SU-DHL-6 (cell line): ENCODE measurements at regions not wholly inside any gene's neighbourhood (a gene's known extent, or its start where the extent isn't known, plus 50 kb on each side); places are given as distances from the start of the nearest gene placed in this dataset.

Experiments
- H2AFZ ChIP-seq: fragments of 200-600 bp; sonication (generic); 2 replicates; pipeline ENCODE4 v1.6.1; 2014; ENCODE audit warnings: low read depth, mild to moderate bottlenecking, moderate library complexity, mixed read lengths, antibody characterized with exemption, low read length; ENCODE audit not compliant: severe bottlenecking
- H3F3A ChIP-seq: fragments of 200-600 bp; shearing (Covaris generic); 2 replicates; pipeline ENCODE4 v1.6.0; 2016; ENCODE audit warnings: antibody characterized with exemption, mild to moderate bottlenecking; ENCODE audit not compliant: insufficient read depth
- H3K27ac ChIP-seq: fragments of 200-600 bp; sonication (generic); 2 replicates; pipeline ENCODE4 v1.5.1; 2016; ENCODE audit warnings: low read depth, mild to moderate bottlenecking, low read length, moderate library complexity, mixed read lengths
- H3K27me3 ChIP-seq: fragments of 200-600 bp; sonication (generic), shearing (Covaris generic); 2 replicates; pipeline ENCODE4 v1.6.0; 2014; ENCODE audit warnings: mild to moderate bottlenecking, low read length
- H3K36me3 ChIP-seq: fragments of 200-600 bp; sonication (generic); 2 replicates; pipeline ENCODE4 v1.6.1; 2014; ENCODE audit warnings: mild to moderate bottlenecking, low read length, mixed read lengths
- H3K4me2 ChIP-seq: fragments of 300-600, 200-600 bp; shearing (Covaris generic), sonication (generic); 2 replicates; pipeline ENCODE4 v1.6.0; 2014; ENCODE audit warnings: low read length, low read depth, mild to moderate bottlenecking; ENCODE audit not compliant: poor library complexity, severe bottlenecking
- H3K4me3 ChIP-seq: fragments of 200-600 bp; sonication (generic); 2 replicates; pipeline ENCODE4 v1.5.1; 2014; ENCODE audit warnings: antibody characterized with exemption, low read length, mild to moderate bottlenecking, mixed read lengths; ENCODE audit not compliant: insufficient read depth, poor library complexity, severe bottlenecking
- H3K79me2 ChIP-seq: fragments of 200-600 bp; sonication (generic); 2 replicates; pipeline ENCODE4 v1.6.1; 2014; ENCODE audit warnings: mild to moderate bottlenecking, low read length, moderate library complexity; ENCODE audit not compliant: insufficient read depth
- H3K9ac ChIP-seq: fragments of 200-600 bp; sonication (generic); 2 replicates; pipeline ENCODE4 v1.7.0; 2014; ENCODE audit warnings: mild to moderate bottlenecking, low read length
- H3K9me2 ChIP-seq: fragments of 200-600 bp; sonication (generic); replicated peaks from 2 replicates; pipeline ENCODE4 v1.6.1; 2014; ENCODE audit warnings: low read length; ENCODE audit not compliant: insufficient read depth
- H3K9me3 ChIP-seq: fragments of 200-600 bp; sonication (generic); 2 replicates; pipeline ENCODE4 v1.6.1; 2014; ENCODE audit warnings: low read length, mixed read lengths; ENCODE audit not compliant: insufficient read depth
- H4K20me1 ChIP-seq: fragments of 200-600 bp; sonication (generic); 2 replicates; pipeline ENCODE4 v1.6.1; 2014; ENCODE audit warnings: low read depth, mild to moderate bottlenecking, antibody characterized with exemption, low read length, moderate library complexity, mixed read lengths
- CTCF ChIP-seq: fragments of 200-600 bp; sonication (generic); IDR thresholded peaks from one replicate; pipeline ENCODE4 v1.5.1; 2017; ENCODE audit warnings: antibody characterized with exemption, mild to moderate bottlenecking, low read length, moderate library complexity; ENCODE audit not compliant: insufficient read depth, poor library complexity, severe bottlenecking
- EZH2phosphoT487 ChIP-seq: fragments of 200-600 bp; sonication (generic), shearing (Covaris generic); conservative IDR thresholded peaks from 2 replicates; pipeline ENCODE4 v1.6.1; 2018; ENCODE audit warnings: mild to moderate bottlenecking, antibody characterized with exemption, low read length, moderate library complexity, mixed read lengths

GRCh38 chr13:22761709-22762108, 419.1 kb upstream of the SGCG start:
- Histone ChIP-seq H3K9ac (no peak overlapping the region), H3K4me2 (no peak overlapping the region), H3K27me3 (no peaks in the 10 kb centered on the region), H4K20me1 (no peaks in the 10 kb centered on the region), H3K36me3 (no peaks in the 10 kb centered on the region), H3K27ac (no peak overlapping the region), H3K9me2 (no peaks in the 10 kb centered on the region), H3K9me3 (no peaks in the 10 kb centered on the region), H3K79me2 (no peaks in the 10 kb centered on the region), H3F3A (no peaks in the 10 kb centered on the region), H3K4me3 (no peak overlapping the region), H2AFZ (no peak overlapping the region)
- TF ChIP-seq EZH2phosphoT487 (no peak), CTCF (no peak)

GRCh38 chr13:22765547-22765946, 415.2 kb upstream of the SGCG start:
- H3K27me3 ChIP-seq, result no peaks in the 10 kb centered on the region
- H3K79me2 ChIP-seq, result no peaks in the 10 kb centered on the region
- no peak for TF ChIP-seq CTCF
- TF ChIP-seq EZH2phosphoT487, result no peak
- no peak overlapping the region for H3K4me3 ChIP-seq
- H3K27ac ChIP-seq, result no peak overlapping the region
- H3K9ac ChIP-seq, result no peak overlapping the region
- no peaks in the 10 kb centered on the region for H3K36me3 ChIP-seq
- no peaks in the 10 kb centered on the region for H3K9me2 ChIP-seq
- no peaks in the 10 kb centered on the region for H3F3A ChIP-seq
- no peaks in the 10 kb centered on the region for H3K9me3 ChIP-seq
- H4K20me1 ChIP-seq, result no peaks in the 10 kb centered on the region
- H2AFZ ChIP-seq, result no peak overlapping the region
- H3K4me2 ChIP-seq, result no peak overlapping the region

DNA sequence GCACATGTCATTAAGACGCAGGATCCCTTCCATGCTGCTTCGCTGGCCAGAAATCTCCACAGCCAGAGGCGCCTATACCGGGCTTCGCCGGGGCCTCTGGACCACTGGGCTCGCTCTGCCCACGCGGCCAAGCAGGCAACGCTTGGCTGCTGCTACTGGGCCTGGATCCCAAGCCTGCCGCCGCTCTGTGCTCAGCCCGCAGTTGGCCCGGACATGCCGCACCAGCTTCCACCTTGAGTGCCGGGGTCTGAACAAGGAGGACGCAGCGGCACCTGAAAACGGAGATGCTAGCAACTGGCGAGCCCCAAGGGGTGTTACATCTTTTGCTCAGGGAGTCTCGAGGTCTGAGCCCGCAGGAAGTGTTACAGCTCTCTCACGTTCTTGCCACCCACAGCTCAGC, 409.9 kb upstream of the SGCG start:
- H3K9ac ChIP-seq, result no peak overlapping the region
- no peaks in the 10 kb centered on the region for H3K79me2 ChIP-seq
- no peaks in the 10 kb centered on the region for H3K27me3 ChIP-seq
- H3K36me3 ChIP-seq, result no peaks in the 10 kb centered on the region
- TF ChIP-seq EZH2phosphoT487 (no peak), CTCF (no peak)
- H3F3A ChIP-seq, result no peaks in the 10 kb centered on the region
- H3K27ac ChIP-seq, result no peak overlapping the region
- H4K20me1 ChIP-seq, result no peaks in the 10 kb centered on the region
- no peak overlapping the region for H2AFZ ChIP-seq
- no peak overlapping the region for H3K4me3 ChIP-seq
- H3K9me3 ChIP-seq, result no peaks in the 10 kb centered on the region
- no peak overlapping the region for H3K4me2 ChIP-seq
- no peaks in the 10 kb centered on the region for H3K9me2 ChIP-seq

- H3F3A ChIP-seq, result no peaks in the 10 kb centered on the region
- no peaks in the 10 kb centered on the region for H3K79me2 ChIP-seq
- no peak overlapping the region for H3K4me2 ChIP-seq
- H3K9me3 ChIP-seq, result no peaks in the 10 kb centered on the region
- TF ChIP-seq EZH2phosphoT487 (no peak), CTCF (no peak)
- H3K27ac ChIP-seq, result no peak overlapping the region
- H3K27me3 ChIP-seq, result no peaks in the 10 kb centered on the region
- no peak overlapping the region for H3K4me3 ChIP-seq
- no peaks in the 10 kb centered on the region for H3K9me2 ChIP-seq
- H3K36me3 ChIP-seq, result no peaks in the 10 kb centered on the region
- H2AFZ ChIP-seq, result no peak overlapping the region
- no peaks in the 10 kb centered on the region for H4K20me1 ChIP-seq
- H3K9ac ChIP-seq, result no peak overlapping the region
These were observed 407.3 kb upstream of the SGCG start for GRCh38 chr13:22773465-22773864.
